ENCODE measurements at regions not wholly inside any gene's neighbourhood (a gene's known extent, or its start where the extent isn't known, plus 50 kb on each side); places are given as distances from the start of the nearest gene placed in this dataset.

GRCh38 chr3:95923496-95924210 is 890.7 kb upstream of the EPHA6 start:
- DNase-seq (ENCODE audit: low read depth) = peak; percentile 94

DNA sequence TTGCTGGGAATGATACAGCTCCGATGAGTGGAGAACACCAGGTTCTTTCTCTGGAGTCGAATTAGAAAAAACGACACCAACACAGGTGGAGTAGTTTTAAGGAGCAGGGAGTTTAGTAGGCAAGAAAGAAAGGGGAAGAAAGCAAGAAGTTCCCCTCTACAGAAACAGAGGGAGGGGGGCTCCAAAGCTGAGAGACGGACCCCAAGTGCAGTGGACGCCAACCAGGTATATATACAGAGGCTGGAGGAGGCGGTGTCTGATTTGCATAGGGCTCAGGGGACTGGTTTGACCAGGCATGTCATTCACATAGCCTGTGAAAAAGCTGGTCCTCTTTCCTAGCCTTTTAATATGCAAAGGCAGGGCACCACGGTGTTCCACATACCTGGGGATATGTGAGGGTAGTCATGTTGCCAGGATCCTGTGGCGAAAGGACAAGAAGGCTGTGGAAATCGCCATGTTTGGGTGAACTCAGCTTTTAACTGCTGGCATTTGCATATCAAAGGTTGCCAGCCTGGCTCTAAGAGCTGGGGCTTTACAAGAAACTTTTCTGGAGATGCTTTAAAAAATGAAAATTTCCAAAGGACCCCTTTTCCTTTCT is 887.4 kb upstream of the EPHA6 start:
- no peak for DNase-seq (ENCODE audit: low read depth)

GRCh38 chr3:95934181-95934580 is 880.2 kb upstream of the EPHA6 start:
- DNase-seq (ENCODE audit: low read depth) = no peak

DNA sequence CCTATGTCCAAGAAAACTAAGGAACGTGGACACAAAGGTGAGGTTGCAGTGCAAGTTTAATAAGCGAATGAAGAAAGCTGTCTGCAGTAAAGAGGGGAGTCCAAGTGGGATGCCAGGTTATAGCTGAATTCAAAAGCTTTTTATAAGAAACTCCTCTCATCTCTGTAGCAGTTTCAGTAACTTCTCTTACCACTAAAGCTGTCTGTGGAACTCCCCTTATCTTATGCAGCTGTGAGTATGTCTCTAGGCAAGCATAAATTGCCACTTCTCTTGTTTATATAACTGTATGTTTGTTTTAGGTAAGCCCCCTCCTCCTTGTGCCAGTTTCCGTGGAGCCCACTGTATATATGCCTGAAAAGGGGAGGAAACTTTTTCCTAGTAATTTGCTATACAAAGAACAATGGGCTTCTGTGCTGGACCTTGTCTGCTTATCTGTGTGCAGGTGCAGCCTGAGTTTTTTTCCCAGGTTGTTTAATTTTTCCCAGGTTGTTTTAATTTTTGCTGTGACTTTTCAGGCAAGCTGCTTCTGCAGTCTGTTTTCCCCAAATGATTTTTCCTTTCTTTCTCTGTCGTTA is 875.1 kb upstream of the EPHA6 start:
- no peak for DNase-seq (ENCODE audit: low read depth)

- no peak for DNase-seq (ENCODE audit: low read depth)
Measured at GRCh38 chr3:95965704-95966336, 848.6 kb upstream of the EPHA6 start.

GRCh38 chr3:95971573-95971972 is 842.8 kb upstream of the EPHA6 start:
- no peak for DNase-seq (ENCODE audit: low read depth)

DNA sequence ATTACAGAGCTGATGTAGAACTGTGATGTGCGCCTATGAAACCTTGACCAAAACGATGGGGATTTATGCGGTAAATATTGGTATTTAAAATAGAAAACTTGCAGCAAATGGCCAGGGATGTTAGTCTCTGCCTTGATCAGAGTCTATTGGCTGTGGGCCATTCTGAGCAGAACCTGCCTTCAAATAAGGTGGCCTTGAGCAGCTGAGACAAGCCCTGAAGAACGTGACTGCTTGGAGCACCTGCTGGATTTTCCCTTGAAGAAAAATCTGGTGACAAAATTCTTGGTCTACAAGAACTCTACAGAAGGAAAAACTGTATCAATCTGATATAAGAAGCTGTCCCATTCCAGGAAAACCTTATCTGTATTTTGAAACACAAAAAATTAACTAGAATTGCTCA is 820.1 kb upstream of the EPHA6 start:
- no peak for DNase-seq (ENCODE audit: low read depth)

- DNase-seq (ENCODE audit: low read depth) = no peak
Measured at GRCh38 chr3:96000966-96001365, 813.4 kb upstream of the EPHA6 start.

GRCh38 chr3:96007650-96008195 is 806.7 kb upstream of the EPHA6 start:
- DNase-seq (ENCODE audit: low read depth) = no peak

- no peak for DNase-seq (ENCODE audit: low read depth)
Measured at GRCh38 chr3:96012939-96013338, 801.5 kb upstream of the EPHA6 start.

GRCh38 chr3:96017556-96017955 is 796.8 kb upstream of the EPHA6 start:
- no peak for DNase-seq (ENCODE audit: low read depth)

DNA sequence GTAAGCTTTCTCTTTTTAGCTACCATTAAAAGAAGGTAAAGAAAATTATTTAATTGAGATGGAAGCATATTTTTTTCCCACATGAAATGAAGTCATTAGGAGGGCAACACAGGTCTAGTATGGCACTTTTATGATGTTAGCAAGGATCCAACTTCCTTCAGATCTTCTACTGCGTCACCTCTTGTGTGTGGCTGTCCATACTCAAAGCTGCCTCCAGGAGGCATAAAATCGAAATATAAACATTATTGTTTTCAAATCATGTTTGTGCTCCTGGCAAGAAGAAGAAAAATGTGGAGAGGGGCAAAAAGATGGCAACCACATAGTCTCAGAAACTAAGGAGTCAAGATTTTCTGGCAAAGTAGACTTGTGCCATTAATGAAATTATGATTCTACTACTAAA is 791.7 kb upstream of the EPHA6 start:
- DNase-seq (ENCODE audit: low read depth) = no peak

DNA sequence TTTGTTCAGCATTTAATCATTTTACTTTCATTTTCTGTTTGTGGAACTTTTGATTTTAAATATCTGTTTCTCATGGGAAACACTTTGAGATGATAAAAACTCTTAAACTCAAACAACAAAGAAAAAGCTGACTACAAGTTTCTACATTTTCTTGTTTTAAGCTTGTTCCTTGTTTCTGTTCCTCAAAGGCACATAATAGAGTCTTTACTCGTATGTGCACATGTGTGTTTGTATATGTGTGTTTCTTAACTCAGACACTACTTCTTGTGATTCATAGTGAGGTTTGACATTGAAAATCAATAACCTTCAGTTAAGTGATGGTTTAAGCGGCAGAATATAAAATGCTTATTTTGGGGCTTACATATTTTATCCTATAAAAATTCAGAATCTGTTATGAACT is 786.7 kb upstream of the EPHA6 start:
- DNase-seq (ENCODE audit: low read depth) = no peak

GRCh38 chr3:96039632-96040031 is 774.8 kb upstream of the EPHA6 start:
- no peak for DNase-seq (ENCODE audit: low read depth)

DNA sequence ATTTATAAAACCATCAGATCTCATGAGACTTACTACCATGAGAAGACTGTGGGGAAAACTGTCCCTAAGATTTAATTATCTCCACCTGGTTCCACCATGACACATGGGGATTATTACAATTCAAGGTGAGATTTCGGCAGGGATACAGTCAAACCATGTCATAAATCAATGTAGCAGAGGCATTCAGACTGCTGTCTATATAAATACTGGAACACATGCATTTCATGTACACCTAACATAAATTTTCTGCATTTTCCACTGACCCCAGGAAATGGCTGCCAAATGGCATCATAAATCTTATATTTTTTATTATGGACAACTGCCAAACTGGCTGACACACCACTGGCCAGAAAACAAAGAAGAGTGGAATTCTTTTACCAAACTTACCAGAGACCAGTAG is 755.1 kb upstream of the EPHA6 start:
- no peak for DNase-seq (ENCODE audit: low read depth)

GRCh38 chr3:96069065-96069464 is 745.3 kb upstream of the EPHA6 start:
- DNase-seq (ENCODE audit: low read depth) = no peak

- no peak for DNase-seq (ENCODE audit: low read depth)
Measured at GRCh38 chr3:96070678-96071077, 743.7 kb upstream of the EPHA6 start.

GRCh38 chr3:96071097-96071496 is 743.3 kb upstream of the EPHA6 start:
- no peak for DNase-seq (ENCODE audit: low read depth)

DNA sequence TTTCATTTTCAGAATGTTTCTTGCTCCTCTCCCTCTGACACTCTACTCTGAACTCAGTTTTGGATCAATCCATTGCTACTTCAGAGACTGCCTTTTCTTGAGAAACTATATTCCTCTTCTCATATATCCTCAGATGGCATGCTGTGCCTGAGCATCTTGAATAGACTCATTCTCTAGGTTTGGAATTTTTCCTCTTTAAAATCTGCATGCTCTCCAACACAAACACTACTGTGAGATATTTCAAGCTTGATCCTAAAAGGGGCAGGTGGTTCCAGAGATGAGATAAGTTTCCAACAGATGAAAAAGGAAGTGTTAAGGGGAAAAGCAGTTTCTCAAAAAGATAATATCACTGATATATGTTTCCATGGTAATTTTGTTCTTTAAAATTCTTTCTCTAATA is 742.2 kb upstream of the EPHA6 start:
- no peak for DNase-seq (ENCODE audit: low read depth)

- no peak for DNase-seq (ENCODE audit: low read depth)
Measured at GRCh38 chr3:96083610-96084009, 730.8 kb upstream of the EPHA6 start.

DNA sequence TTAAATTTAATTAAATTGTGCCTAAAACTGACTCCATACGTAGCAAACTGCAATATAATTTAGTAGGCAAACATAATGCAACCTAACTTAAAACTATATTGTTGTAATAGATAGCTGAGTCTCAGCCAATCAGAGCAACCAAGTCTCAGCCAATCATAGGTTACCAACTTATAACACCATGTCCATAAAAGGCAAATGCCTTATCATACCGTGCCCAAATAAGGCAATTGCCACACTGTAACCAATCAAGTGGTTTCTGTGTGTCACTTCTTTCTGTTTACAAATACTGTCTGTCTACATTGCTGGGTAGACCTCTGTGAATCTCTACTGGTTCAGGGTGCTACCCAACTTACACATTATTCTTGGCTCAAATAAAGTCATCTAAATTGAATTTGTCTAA is 728.4 kb upstream of the EPHA6 start:
- no peak for DNase-seq (ENCODE audit: low read depth)

DNA sequence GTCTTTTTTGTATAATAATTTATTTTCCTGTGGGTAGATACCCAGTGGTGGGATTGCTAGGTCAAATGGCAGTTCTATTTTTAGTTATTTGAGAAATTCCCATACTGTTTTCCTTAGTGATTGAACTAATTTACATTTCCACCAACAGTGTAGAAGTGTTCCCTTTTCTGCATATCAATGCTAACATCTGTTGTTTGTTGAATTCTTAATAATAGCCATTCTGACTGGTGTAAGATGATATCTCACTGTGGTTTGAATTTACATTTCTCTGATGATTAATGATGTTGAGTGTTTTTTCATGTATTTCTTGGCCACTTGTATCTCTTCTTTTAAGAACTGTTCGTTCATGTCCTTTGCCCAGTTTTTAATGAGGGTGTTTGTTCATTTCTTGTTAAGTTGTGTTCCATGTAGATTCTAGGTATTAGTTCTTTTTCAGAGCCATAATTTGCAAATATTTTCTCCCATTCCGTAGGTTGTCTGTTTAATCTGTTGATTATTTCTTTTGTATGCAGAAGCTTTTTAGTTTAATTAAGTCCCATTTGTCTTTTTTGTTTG is 713.3 kb upstream of the EPHA6 start:
- DNase-seq (ENCODE audit: low read depth) = no peak

- DNase-seq (ENCODE audit: low read depth) = no peak
Measured at GRCh38 chr3:96106701-96107100, 707.7 kb upstream of the EPHA6 start.
